GM21529 (cell line): ENCODE measurements at regions not wholly inside any gene's neighbourhood (a gene's known extent, or its start where the extent isn't known, plus 50 kb on each side); places are given as distances from the start of the nearest gene placed in this dataset.
A peak's percentile ranks its signal among the peaks of the same experiment; 100 is the strongest.

ENCODE experiments used
- ATAC-seq: cut with Tn5 transposase; IDR thresholded peaks from one replicate; pipeline ENCODE4 v1.9.1; 2021; ENCODE audit not compliant: unreplicated experiment

DNA sequence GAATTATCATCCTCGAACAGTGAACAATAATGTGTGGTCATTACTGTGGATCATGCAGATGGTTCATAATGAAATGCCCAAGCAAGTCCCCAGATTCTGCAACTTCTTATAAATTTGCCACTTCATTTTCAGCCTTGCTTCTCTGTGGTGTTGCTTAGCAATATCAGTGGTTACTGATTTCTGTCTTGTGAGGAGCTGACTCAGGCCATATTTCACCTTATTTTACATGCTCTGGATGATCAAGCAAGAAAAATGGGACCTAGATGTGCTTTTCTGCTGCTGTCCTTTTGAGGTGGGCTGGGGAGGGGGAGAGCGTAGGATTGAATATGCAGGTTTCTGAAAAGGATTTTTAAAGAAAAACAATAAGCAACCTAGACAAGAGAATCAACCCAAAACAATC, 188.3 kb downstream of the SLC24A2 start:
- no peak for ATAC-seq

DNA sequence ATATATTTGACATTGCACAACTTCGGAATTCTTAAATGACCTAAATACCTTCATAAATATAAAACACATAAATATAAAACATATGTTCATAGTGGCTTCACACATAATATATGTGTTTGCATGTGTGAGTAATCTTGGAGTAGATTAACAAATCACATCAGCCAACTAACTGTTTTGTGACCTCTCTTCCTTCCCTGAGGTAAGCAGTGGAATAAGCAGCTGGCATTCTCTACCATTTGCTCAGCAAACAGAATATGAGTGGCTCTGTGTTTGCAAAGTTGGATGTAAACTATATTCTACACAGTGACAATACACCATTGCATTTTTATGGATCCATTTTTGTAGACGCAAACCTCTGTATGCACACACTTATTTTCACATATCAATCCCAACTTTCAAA, 189.9 kb downstream of the ACER2 start:
- no peak for ATAC-seq

- no peak for ATAC-seq
Measured at GRCh38 chr9:19597176-19597575, 188.4 kb downstream of the ACER2 start.

DNA sequence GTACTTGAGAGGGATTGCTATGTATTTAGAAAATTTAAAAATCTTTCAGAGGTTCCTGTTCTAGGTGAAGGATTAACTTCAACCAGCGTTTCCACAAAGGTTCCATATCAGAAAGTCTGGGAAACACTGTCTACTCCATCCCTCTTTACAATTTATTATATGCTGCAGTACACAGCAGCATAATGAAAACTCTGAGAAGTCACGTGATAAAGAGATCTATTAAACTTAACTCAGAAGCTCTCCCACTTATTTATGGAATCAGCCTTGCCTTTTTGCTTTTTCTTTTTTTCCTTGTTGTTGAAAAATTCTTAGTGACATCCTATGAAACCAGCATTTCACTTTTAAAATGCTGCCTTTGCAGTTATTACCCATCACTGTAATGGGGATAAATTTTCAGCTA, 186.2 kb downstream of the ACER2 start:
- ATAC-seq, result no peak

DNA sequence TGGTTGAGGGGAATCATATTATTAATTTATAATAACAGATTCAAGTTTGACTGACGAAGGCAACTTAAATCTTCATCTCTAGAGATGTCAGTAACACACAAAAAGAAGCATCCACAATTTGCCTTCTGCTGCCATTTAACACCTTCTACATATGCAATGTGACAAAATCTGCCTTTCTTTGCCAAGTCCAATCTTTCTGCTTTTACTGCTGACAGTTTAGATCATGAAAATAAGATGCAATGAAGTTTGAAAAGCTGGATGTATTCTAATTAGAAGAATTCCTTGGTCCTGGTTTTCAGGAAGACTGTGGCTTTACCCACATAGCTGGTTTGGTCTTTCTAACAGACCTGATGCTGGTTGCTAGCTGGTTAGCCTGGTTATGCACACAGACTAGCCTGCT, 178.9 kb downstream of the ACER2 start:
- ATAC-seq, result no peak

GRCh38 chr9:19583890-19584289, 175.1 kb downstream of the ACER2 start:
- no peak for ATAC-seq

GRCh38 chr9:19577411-19577810, 168.6 kb downstream of the ACER2 start:
- ATAC-seq, result no peak

DNA sequence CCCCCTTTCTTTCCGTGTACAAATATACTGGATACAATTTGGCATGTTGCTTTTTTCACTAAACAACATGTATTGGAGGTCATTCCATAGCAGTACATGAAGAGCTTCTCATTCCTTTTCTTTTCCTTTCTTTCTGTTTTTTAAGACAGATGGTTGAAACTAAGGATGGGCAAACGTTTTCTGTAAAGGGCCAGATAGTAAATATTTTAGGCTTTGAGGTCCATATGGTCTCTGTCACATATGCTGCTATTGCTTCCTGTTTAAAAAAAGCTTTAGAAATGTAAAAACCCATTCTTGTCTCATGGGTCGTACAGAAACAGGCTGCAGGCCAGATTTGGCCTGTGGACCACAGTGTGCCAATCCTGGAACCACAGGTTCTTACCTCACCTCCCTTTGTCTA, 160.1 kb downstream of the ACER2 start:
- ATAC-seq, result no peak

DNA sequence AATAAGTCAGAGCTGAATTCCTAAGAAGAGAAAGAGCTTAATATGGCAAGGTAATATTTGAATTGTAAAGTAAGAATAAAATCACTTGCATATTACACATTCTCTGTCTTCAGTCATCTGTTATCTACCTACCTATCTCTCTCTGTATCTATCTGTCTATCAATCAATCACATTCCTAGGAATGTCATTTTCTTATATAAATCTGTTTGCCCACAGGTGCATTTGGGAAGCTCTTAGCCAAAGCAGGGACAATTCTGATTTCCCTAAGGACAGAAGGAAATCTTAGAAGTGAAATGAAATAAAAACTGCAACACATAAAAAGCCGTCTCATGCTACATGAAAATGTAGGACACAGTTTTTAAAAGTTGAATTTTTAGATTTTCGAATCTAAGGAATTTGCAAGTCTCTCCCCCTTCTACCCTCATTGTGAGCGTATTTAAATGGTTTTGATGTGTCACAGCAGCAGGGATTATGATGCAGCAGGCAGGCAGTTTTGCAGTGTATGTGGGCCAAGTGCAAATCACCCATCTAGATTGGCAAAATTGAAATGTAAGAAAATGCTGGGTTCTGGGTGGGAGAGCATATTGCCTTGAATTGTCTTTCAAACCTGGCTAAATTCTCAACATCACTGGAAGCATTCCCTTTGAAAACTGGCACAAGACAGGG, 155.7 kb downstream of the ACER2 start:
- no peak for ATAC-seq

GRCh38 chr9:19555214-19555613, 146.4 kb downstream of the ACER2 start:
- no peak for ATAC-seq

DNA sequence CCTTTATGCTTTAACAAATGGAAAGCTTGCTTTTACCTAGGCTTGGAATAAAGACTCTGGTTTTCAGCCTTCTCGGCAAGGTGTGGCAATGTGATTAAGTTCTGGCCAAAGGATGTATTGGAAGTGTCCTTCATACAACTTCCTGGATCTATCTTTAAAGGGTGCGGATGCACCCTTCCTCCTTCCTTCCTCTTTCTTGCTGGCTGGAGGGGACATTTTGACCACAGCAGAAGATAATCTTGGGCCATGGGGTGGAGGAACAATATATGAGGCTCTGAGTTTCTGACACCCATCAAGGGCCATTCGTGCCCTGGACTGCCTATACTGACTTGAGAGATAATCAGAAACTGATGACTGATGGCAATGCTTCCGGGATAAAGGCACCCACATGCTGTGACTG, 145.7 kb downstream of the ACER2 start:
- no peak for ATAC-seq

DNA sequence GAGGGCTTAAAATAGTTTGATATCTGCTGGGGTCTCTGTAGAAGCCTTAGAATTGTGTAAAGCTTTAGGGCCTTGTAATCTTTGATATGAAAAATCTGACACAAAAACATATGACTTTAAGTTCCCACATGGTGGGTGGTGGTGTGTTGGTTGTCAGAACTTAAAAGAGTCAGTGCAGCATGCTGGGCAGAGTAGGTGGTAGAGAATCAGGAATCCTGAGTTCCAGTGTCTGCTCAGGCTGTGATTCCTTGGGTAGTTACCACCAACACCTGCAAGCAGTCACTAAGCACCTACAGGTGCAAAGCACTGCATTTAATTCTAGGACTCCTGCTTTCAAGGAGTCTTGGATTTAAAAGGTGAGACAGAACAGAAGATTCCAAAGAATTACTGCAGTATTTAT, 144.6 kb downstream of the ACER2 start:
- ATAC-seq, result no peak

GRCh38 chr9:19552282-19553105, 143.7 kb downstream of the ACER2 start:
- ATAC-seq, result no peak

DNA sequence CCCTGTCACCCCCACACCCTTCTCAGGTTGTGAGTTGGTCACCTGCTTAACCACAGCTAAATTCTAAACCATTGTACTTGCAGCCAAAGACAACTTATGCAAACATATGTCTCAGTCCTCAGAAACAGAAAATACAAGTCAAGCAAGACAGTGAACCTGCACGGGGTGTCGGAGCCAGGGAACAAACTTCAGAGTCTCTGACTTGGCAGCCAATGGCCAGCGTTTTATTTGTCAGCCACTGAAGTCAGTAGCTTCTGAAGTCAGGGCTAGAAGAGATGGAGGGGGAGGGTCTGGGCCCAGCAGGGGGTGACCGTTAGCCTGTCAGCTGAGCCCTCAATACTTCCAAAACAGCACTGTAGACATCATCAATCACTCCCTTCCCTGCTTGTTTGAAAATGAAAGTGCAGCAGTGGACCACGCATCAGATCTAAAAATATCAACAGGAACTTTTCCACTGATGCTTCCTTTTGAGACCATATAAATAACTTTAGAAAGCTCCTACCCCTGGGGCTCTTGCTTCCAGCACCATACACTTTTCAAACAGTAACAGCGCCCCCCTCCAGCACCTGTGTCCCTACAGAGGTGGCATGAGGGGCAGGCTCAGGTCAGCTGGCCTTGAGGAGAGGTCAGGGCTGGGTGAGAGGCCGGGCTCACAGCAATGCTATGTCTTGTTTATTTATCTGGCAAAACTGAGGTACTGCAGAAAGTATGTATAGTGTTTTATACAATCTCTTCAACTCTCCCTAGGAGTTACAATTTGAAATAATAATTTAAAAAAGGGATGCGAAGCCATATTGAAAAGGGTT, 142.5 kb downstream of the ACER2 start:
- peak; percentile 69 for ATAC-seq

GRCh38 chr9:19550009-19550408, 141.2 kb downstream of the ACER2 start:
- ATAC-seq, result no peak

DNA sequence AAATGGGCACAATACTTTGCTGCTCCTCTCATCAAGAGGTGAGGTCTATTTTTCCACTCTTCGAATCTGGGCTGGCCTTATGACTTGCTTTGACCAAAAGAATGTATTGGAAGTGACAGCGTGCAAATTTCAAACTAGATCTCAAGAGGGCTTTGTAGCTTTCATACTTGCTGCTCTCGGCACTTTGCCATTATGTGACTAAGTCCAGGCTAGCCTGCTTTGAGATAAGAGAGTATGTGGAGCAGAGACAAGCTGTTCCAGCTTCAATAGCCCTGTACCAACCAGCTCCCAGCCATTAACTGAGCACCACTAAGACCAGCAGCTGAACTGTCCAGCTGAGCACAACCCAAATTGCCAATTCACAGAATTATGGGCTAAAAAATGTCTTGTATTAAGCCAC, 124.6 kb downstream of the ACER2 start:
- ATAC-seq, result no peak

DNA sequence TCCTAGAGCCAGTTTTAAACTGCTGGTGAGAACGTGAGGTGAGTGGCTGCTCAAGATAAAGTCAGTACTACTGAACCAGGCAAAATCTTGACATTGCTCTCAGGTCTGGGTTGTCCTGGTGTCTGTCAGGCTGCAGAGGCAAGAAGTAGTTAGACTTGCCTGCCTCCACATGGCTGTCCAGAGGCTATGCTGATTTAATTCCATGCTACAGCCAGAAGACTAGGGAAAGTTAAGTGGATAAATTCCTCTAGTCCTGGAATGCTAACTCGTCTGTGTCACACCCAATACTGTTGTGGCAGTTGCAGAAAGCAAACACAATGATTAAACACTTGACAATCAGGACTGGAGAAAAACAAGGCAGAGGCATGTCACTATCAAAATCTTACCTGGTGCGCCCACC, 118.9 kb downstream of the ACER2 start:
- no peak for ATAC-seq

DNA sequence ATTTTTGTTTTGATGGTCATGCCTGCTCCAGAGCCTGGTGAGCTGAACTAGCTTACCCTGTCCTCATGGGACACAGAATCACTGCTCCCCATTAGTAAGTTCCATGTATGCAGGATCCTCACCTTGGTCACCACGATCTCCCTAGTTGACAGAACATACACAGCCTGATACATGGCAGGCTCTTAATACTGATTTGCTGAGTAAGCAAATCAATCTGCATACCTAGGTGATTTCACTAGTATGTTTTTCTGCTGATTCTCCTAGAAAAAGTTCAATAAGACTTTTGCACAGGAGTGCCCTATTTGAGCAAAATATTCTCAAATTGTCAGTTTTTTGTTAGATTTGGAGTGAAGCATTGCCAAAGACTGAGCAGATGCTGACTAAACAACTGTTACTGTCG, 113.7 kb downstream of the ACER2 start:
- ATAC-seq, result no peak

GRCh38 chr9:19521205-19521604, 112.4 kb downstream of the ACER2 start:
- ATAC-seq, result no peak

DNA sequence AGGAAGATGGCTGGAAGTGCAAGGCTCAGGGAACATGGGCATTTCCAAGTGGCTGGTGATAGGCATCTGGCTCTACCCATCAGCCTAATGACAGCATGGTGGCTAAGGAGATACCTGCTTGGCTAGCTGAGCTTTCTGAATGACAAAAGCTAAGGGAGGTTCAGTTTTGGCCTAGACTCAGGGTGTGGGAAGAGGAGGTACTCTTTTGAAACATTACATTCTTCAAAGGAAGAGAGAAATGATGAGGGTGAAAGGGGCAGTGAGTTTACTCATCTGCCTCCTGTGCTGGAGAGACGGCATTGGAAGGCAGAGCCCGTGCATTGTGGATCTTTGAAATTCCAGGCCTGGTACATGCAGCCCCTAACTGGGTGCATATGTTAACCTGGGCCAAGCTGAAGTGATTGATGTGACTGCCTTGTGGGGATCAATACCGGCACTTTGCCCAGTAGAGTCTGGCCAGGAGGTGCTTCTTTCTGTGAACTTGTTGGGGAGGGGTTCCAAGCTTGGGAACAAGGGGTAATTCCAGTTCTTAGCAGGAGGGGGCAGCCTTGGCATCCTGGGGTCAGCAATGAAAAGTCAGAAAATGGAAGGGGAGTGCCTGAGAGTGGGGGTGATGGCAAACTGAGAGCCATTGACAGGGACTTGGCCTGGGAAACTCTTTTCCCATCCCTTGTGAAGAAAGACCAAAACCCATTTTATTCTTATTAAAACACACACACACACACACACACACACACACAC, 108.6 kb downstream of the ACER2 start:
- no peak for ATAC-seq

- no peak for ATAC-seq
Measured at GRCh38 chr9:19516348-19516747, 107.5 kb downstream of the ACER2 start.
